Neural progenitor cell (in vitro differentiated cells): ENCODE measurements at regions not wholly inside any gene's neighbourhood (a gene's known extent, or its start where the extent isn't known, plus 50 kb on each side); places are given as distances from the start of the nearest gene placed in this dataset.

Experiments used
- EZH2 ChIP-seq: fragments of 200-600 bp; sonication (generic); IDR thresholded peaks from 2 replicates; pipeline ENCODE4 v1.6.1; 2017; ENCODE audit warnings: antibody characterized with exemption, mild to moderate bottlenecking, moderate library complexity
- EZH2phosphoT487 ChIP-seq: fragments of 200-600 bp; sonication (generic); IDR thresholded peaks from 2 replicates; pipeline ENCODE4 v1.6.1; 2017; ENCODE audit warnings: antibody characterized with exemption
- TF ChIP-seq, protein P1 (sequence below): fragments of 200-600 bp; sonication (generic); IDR thresholded peaks from 2 replicates; pipeline ENCODE4 v1.5.1; 2017; ENCODE audit warnings: antibody characterized with exemption, mild to moderate bottlenecking

DNA sequence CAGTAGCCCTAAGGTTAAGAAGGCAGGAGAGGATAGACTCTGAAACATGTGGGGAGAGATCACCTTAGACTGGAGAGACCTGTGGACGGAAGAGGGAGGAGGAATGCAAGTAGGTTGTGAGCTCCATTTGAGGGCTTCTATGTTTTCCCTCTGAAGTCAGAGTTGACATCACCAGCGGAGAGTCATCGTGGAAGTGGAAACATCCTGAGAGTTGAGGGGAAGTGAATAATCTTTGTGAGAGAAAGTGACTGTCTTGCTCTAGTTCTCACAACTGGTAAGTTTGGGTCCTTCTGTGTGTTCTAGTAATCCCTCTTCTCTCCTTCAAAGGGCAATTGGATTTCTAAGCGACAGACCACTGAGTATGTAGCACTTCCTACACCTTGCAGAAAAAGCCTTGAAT is 103.6 kb upstream of the CCND2 start:
- no peak for TF ChIP-seq EZH2
- TF ChIP-seq, protein P1, sequence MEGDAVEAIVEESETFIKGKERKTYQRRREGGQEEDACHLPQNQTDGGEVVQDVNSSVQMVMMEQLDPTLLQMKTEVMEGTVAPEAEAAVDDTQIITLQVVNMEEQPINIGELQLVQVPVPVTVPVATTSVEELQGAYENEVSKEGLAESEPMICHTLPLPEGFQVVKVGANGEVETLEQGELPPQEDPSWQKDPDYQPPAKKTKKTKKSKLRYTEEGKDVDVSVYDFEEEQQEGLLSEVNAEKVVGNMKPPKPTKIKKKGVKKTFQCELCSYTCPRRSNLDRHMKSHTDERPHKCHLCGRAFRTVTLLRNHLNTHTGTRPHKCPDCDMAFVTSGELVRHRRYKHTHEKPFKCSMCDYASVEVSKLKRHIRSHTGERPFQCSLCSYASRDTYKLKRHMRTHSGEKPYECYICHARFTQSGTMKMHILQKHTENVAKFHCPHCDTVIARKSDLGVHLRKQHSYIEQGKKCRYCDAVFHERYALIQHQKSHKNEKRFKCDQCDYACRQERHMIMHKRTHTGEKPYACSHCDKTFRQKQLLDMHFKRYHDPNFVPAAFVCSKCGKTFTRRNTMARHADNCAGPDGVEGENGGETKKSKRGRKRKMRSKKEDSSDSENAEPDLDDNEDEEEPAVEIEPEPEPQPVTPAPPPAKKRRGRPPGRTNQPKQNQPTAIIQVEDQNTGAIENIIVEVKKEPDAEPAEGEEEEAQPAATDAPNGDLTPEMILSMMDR = no peak
- TF ChIP-seq EZH2phosphoT487 = no peak
